ENCODE measurements at regions not wholly inside any gene's neighbourhood (a gene's known extent, or its start where the extent isn't known, plus 50 kb on each side); places are given as distances from the start of the nearest gene placed in this dataset.
"Not testable (repeated sequence)": the region's sequence is repeated elsewhere in the genome, so short reads cannot be mapped to it uniquely, and the experiment has no call there.

- DNase-seq (ENCODE audit: low read depth): no peak
Measured at GRCh38 chr10:130968511-130968910, 343.0 kb downstream of the TCERG1L start.

- DNase-seq (ENCODE audit: low read depth): no peak
Measured at GRCh38 chr10:130968964-130969363, 342.6 kb downstream of the TCERG1L start.

DNA sequence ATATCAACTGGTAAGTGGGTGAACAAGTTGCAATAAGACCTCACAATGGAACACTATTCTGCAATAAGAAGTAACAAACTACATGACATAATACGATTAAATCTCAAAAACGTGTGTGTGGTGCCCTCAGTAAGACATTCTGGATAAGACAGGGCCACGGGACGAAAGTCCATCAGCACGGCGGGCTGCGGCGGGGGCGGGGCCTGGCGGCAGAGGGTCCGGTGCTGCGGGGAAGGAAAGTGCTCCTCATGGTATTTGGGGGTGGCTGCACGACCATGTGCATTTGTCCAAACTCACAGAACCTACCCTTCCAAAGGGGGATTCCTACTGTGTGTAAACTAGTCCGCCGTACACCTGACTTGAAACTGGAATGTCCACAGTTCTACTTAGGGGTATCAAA is 341.8 kb downstream of the TCERG1L start:
- no peak for DNase-seq (ENCODE audit: low read depth)

DNA sequence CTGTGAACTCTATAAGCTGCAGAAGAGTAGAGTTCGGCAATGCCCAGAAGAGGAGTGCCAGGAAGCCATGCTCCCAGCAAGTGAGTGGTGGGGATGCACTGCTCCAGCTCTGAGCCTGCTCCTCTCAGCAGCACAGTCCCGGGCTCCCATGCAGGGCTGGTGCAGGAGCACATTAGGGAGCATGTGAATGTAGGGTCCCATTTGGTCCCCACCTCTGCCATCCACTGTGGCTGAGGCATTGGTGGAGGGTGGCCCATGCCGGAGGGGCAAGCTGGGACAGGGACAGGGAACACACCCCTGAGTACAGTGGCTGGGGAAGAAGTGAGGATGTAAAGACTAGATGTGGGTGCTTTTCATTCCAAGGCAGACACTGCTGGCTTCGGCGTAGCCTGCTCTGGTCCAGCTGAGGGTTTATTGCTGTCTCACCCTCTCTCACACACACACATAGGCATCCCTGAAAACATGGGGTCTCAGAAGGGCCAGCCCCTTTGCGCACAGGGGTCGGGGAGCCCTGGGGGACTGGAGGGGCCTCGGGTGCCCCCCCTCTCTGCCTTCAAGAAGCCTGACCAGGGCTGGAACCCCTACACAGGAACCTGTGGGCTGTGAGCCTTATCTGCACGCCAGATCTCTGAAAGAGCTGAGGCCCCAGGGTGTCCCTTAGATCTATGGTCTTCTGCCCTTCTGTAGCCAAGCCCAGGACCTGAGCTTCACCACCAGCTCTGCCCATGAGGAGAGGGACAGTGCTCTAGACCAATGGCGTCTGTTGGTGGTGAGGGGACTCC is 341.0 kb downstream of the TCERG1L start:
- no peak for DNase-seq (ENCODE audit: low read depth)

DNA sequence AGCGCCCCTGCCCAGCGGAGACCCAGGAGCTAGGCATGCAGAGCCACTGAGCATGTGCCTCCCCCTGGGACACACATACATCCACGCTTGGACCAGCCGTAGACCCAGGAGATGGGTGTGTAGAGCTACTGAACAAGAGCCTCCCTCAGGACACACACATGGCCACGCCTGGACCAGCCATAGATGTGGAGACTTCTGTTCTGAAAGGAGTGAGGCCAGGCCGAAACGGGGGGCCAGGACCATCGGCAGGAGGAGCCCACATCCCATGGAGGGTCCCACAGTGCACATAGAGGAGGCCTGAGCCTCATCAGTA is 340.4 kb downstream of the TCERG1L start:
- no peak for DNase-seq (ENCODE audit: low read depth)

GRCh38 chr10:130973127-130973839 is 338.2 kb downstream of the TCERG1L start:
- DNase-seq (ENCODE audit: low read depth): no peak

DNA sequence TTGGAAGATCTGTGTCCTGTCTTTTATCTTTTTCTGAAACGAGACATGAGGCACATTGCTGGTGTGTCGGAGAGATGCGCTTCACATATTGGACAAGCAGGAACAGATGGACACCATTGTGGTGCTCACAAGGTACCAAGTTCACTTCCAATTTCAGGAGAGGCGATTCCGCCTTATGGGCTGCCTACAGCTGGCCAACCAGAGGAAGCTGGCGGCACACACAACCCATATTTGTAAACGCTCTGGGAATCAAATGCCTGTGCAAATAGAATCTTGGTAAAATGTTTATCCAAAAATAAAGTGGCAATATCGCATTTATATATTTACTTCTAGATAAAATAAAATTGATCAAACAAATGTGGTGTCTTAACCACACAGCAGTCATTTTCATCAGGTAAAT is 337.4 kb downstream of the TCERG1L start:
- no peak for DNase-seq (ENCODE audit: low read depth)

DNA sequence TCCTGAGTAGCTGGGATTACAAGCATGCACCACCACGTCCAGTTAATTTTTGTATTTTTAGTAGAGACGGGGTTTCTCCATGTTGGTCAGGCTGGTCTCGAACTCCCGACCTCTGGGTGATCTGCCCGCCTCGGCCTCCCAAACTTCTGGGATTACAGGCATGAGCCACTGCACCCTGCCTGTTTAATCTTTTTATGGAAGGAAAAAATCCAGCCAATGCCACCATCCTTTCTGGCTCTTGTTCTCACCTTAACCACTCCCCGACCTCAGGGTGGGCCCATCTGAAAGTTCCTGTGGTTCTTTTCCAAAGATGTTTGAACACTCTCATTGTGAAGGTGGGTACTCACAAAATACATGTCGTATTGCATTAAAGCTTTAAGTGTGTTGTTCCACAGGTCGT is 336.2 kb downstream of the TCERG1L start:
- DNase-seq (ENCODE audit: low read depth): not testable (repeated sequence)

DNA sequence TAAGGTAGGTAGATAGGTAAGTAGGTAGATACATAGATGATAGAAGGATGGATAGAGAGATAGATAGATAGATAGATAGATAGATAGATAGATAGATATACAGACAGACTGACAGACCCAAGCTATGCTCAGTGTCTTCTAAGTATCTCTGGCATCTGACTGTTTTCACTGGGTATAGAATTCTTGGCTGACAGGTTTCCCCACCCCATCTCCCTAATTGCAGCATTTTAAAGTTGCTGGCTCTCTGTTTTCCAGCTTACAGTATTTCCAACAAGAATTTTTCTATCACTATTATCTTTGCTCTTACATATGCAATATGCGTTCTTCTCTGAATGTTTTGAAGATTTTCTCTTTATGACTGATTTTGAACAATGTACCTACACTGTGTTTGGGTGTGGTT is 328.7 kb downstream of the TCERG1L start:
- DNase-seq (ENCODE audit: low read depth): no peak

- DNase-seq (ENCODE audit: low read depth): no peak
Measured at GRCh38 chr10:130983749-130984148, 327.8 kb downstream of the TCERG1L start.

DNA sequence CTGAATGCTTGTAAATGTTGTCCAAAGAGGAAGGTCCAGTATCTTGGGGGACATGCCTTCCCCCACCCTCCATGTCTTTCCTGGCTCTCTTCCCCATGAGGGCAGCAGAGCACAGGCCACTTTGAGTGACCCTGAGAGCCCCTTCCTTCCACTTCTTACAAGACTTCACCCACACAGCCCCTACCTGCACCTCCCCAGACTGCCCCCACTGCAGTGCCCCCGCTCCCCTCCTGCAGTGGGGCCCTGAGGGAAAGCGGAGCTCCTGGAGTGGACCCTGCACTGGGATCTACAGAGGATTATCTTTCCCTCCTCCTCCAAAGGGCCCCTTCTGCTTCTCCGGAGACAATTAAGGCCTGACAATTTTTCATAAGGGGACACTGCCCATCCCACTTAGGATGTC is 326.8 kb downstream of the TCERG1L start:
- DNase-seq (ENCODE audit: low read depth): no peak

GRCh38 chr10:130985158-130985753 is 326.3 kb downstream of the TCERG1L start:
- no peak for DNase-seq (ENCODE audit: low read depth)

GRCh38 chr10:130986846-130987245 is 324.7 kb downstream of the TCERG1L start:
- no peak for DNase-seq (ENCODE audit: low read depth)

DNA sequence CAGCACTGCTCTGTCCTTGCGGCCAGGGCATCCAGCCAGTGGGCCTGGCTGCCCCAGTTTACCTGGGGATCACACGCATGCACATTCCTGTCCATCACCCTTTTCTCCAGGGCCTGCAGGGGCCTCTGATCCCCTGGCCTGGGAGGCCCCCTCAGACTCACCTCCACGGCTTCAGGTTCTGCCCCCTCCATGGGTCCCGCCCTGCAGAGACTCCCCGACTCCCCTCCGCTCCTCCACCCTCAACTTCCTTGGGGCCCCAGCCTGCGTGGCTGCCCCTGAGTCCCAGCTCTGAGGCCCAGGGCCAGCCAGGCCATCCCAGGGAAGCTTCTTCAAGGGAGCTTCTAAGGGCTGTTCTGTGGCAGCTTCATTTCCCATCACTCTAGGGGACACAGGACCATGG is 324.1 kb downstream of the TCERG1L start:
- no peak for DNase-seq (ENCODE audit: low read depth)

- DNase-seq (ENCODE audit: low read depth): no peak
Measured at GRCh38 chr10:130989670-130990232, 321.8 kb downstream of the TCERG1L start.

- DNase-seq (ENCODE audit: low read depth): no peak
Measured at GRCh38 chr10:130990486-130990885, 321.0 kb downstream of the TCERG1L start.

DNA sequence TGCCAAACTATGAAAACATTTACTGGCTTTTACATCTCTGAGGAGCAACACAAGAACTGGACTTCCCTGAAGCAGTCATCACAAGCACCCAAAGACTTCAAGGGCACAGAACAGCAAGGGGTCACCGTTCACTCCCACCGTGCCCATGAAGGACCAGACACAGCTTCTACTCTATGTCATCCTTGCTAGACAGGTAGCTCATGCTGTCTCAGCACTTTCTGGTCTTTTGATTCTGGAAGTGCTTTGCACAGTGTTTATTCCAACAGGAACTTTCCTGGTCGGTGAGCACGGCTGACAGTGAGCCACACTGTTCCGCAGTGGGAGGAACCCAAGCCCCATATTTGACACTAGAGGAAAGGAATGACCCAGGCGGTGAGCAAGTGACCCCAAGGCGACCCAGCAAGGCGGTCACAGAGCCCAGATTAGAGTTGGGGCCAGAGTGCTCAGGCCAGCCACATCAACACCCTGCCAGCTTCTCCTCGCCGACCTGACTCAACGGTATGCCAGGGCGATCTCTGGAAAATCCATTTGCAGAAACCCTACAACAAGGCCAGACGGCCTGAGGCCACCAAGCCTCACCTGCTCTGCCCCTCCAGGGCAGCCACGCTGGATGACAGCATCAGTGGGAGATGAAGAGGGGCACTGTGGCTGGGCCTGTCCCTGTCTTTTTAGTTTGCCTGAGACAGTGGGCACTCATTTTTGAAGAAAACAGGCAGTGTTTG is 318.6 kb downstream of the TCERG1L start:
- DNase-seq (ENCODE audit: low read depth): no peak

DNA sequence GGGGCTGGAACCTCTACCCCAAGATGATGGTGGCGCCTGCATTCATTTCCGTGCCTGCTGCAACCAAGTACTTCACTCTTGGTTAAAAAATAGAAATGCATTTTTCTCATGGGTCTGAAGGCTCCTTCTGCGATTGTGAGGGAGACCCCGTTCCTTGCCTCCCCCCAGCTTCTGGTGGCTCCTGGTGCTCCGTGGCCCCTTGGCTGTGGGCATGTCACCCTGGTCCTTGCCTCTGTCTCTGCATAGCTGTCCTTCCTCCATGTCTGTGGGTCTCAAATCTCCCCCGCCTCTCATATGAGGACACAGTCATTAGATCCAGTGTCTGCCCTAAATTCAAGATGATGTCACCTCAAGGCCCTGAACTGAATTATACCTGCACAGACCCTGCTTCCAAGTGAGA is 317.9 kb downstream of the TCERG1L start:
- DNase-seq (ENCODE audit: low read depth): no peak

GRCh38 chr10:130994191-130994590 is 317.3 kb downstream of the TCERG1L start:
- DNase-seq (ENCODE audit: low read depth): no peak

DNA sequence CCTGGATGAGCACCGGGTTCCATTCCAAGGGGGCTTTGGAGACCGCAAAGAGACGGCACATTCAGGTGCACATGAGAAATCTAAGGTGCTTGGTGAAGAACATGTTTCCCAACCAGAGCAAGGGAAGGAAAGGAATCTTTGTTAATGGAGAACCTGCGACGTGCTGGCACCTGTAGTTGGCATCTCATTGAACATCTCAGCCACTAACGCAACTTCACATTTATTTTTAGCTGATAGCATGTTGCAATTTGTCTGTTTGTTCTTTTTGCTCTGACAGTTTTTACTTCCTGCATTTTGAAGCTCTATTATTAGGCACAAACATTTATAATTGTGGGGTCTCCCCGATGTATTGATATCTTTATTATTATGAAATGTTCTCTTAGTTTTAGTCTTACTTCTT is 316.7 kb downstream of the TCERG1L start:
- no peak for DNase-seq (ENCODE audit: low read depth)

GRCh38 chr10:130997267-130998045 is 314.1 kb downstream of the TCERG1L start:
- no peak for DNase-seq (ENCODE audit: low read depth)

- DNase-seq (ENCODE audit: low read depth): no peak
Measured at GRCh38 chr10:130998046-130998435, 313.5 kb downstream of the TCERG1L start.

All from amniotic epithelial cell (primary cell).